SU-DHL-6 (cell line): ENCODE measurements at regions not wholly inside any gene's neighbourhood (a gene's known extent, or its start where the extent isn't known, plus 50 kb on each side); places are given as distances from the start of the nearest gene placed in this dataset.

Source experiments
- CTCF ChIP-seq: fragments of 200-600 bp; sonication (generic); IDR thresholded peaks from one replicate; pipeline ENCODE4 v1.5.1; 2017; ENCODE audit warnings: antibody characterized with exemption, mild to moderate bottlenecking, low read length, moderate library complexity; ENCODE audit not compliant: insufficient read depth, poor library complexity, severe bottlenecking
- EZH2phosphoT487 ChIP-seq: fragments of 200-600 bp; sonication (generic), shearing (Covaris generic); conservative IDR thresholded peaks from 2 replicates; pipeline ENCODE4 v1.6.1; 2018; ENCODE audit warnings: mild to moderate bottlenecking, antibody characterized with exemption, low read length, moderate library complexity, mixed read lengths

DNA sequence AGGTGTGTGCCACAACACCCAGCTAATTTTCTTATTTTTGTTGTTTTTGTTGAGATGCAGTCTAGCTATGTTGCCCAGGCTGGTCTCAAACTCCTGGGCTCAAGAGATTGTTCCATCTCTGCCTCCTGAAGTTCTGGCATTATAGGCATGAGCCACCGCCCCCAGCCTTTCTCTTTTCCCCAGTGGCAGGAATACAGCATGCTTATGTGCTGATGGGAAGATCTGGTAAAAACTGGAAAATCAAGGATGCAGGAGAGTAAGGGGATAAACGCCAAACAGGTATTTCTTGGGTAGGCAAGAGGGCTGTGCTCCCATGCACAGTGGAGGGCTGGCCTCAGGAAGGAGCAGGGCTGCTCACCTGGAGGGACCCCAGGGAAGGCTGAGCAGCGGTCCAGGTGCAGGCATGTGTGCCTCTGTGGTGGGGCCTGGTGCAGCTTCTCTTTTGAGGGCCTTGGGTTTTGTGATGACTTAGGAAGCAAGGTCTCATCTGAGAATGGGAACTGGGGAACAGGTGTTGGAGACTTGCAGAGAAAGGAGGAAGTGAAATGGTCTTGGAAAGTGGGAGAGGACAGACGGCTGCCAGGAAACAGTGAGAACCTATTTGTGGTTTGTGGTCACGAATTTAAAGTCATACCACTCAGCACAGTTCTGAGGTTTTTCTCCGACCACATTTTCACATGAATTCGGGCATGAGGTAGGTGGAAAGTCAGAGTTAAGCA lies 106.5 kb downstream of the TEX26 start:
- TF ChIP-seq CTCF (no peak), EZH2phosphoT487 (no peak)
